B cell (primary cell): ENCODE measurements at regions not wholly inside any gene's neighbourhood (a gene's known extent, or its start where the extent isn't known, plus 50 kb on each side); places are given as distances from the start of the nearest gene placed in this dataset.

Source experiments
- ATAC-seq: fragments of 200-7000 bp; cut with Tn5 transposase; one replicate; pipeline ENCODE4 v1.10.0; 2021; ENCODE audit warnings: low read depth, mild to moderate bottlenecking, moderate number of reproducible peaks, moderate library complexity
- CTCF ChIA-PET: fragments of 350-600 bp; sonication (Branson Sonifier 250); formaldehyde crosslinking; loops from one replicate; lab custom pipeline; 2021; ENCODE audit warnings: antibody characterized with exemption, inconsistent platforms; lab: Charles Lee
- POLR2A ChIA-PET: fragments of 350-600 bp; sonication (Branson Sonifier 250); formaldehyde crosslinking; loops from one replicate; lab custom pipeline; 2021; ENCODE audit warnings: antibody characterized with exemption; lab: Charles Lee
- DNase-seq: peaks from one replicate; pipeline ENCODE4 v3.0.0; 2013
- H2AFZ ChIP-seq: 2 replicates; pipeline ENCODE4 v1.6.1; 2012; ENCODE audit warnings: mild to moderate bottlenecking, low read depth, low read length; ENCODE audit not compliant: insufficient read depth, poor library complexity, severe bottlenecking
- H3K27ac ChIP-seq, 2 donors: 1 replicate in 1 of 2; 2 replicates in 1 of 2; pipeline ENCODE4 v1.5.1; 2012 to 2013; ENCODE audit warnings: low read length in 2 of 2, mild to moderate bottlenecking in 2 of 2, moderate library complexity in 1 of 2
- H3K27me3 ChIP-seq, 4 experiments: fragments of 200-600 bp in 1 of 4; sonication (generic) in 1 of 4; replicated peaks in 1 of 4; 1 replicate in 2 of 4; 2 replicates in 2 of 4; pipeline versions ENCODE4 v1.6.1 to v1.7.0; 2013 to 2016; ENCODE audit warnings: low read length in 3 of 4, mild to moderate bottlenecking in 2 of 4, mixed read lengths in 1 of 4, moderate library complexity in 1 of 4; ENCODE audit not compliant: insufficient read depth in 4 of 4, control insufficient read depth in 3 of 4; ENCODE audit errors: control extremely low read depth in 1 of 4
- H3K36me3 ChIP-seq, 2 experiments: replicated peaks in 1 of 2; 1 replicate in 1 of 2; 2 replicates in 1 of 2; pipeline versions ENCODE4 v1.6.1 to v1.7.1; 2013; ENCODE audit warnings: low read length in 1 of 2; ENCODE audit not compliant: insufficient read depth in 2 of 2, control insufficient read depth in 1 of 2; ENCODE audit errors: control extremely low read depth in 1 of 2, extremely low read depth in 1 of 2
- H3K4me1 ChIP-seq, 2 donors: fragments of 200-600 bp in 1 of 2; sonication (generic) in 1 of 2; 1 replicate in 1 of 2; 2 replicates in 1 of 2; pipeline versions ENCODE4 v1.5.1 to v1.6.1; 2013 to 2017; ENCODE audit warnings: low read length in 2 of 2; ENCODE audit not compliant: control insufficient read depth in 2 of 2, insufficient read depth in 2 of 2
- H3K4me2 ChIP-seq: replicated peaks from 2 replicates; pipeline ENCODE3; 2012; ENCODE audit warnings: mild to moderate bottlenecking, low read depth, low read length; ENCODE audit not compliant: poor library complexity, severe bottlenecking
- H3K4me3 ChIP-seq, 5 experiments: fragments of 200-600 bp in 1 of 5; sonication (generic) in 1 of 5; 1 replicate in 3 of 5; 2 replicates in 2 of 5; pipeline versions ENCODE4 v1.5.1 to v1.7.0; 2011 to 2016; ENCODE audit warnings: low read length in 4 of 5, mild to moderate bottlenecking in 4 of 5, low read depth in 2 of 5, control low read depth in 1 of 5, moderate library complexity in 1 of 5; ENCODE audit not compliant: insufficient read depth in 1 of 5; ENCODE audit errors: control extremely low read depth in 1 of 5, extremely low read depth in 1 of 5
- H3K79me2 ChIP-seq: fragments of 200-600 bp; sonication (generic); one replicate; pipeline ENCODE4 v1.6.0; 2016; ENCODE audit warnings: low read length; ENCODE audit not compliant: control insufficient read depth, insufficient read depth
- H3K9ac ChIP-seq: fragments of 200-600 bp; sonication (generic); 2 replicates; pipeline ENCODE4 v1.6.1; 2017; ENCODE audit warnings: mild to moderate bottlenecking, low read length, moderate library complexity
- H3K9me3 ChIP-seq, 3 donors: one replicate each; pipeline versions ENCODE4 v1.6.1 to v1.7.1; 2013; ENCODE audit warnings: low read length in 2 of 3; ENCODE audit not compliant: control insufficient read depth in 2 of 3, insufficient read depth in 1 of 3; ENCODE audit errors: control extremely low read depth in 1 of 3
- H4K20me1 ChIP-seq: 2 replicates; pipeline ENCODE4 v1.6.0; 2012; ENCODE audit warnings: mild to moderate bottlenecking, low read length; ENCODE audit not compliant: insufficient read depth, control insufficient read depth, poor library complexity, severe bottlenecking
- H3K27ac Mint-ChIP-seq: one replicate; pipeline ENCODE4 v1.8.0; 2021; ENCODE audit warnings: mixed read lengths
- H3K27me3 Mint-ChIP-seq: one replicate; pipeline ENCODE4 v1.8.0; 2021; ENCODE audit warnings: mixed read lengths
- H3K4me1 Mint-ChIP-seq: one replicate; pipeline ENCODE4 v1.8.0; 2021; ENCODE audit warnings: mixed read lengths
- H3K4me3 Mint-ChIP-seq: one replicate; pipeline ENCODE4 v1.8.0; 2021; ENCODE audit warnings: mixed read lengths
- H3K9me3 Mint-ChIP-seq: one replicate; pipeline ENCODE4 v1.8.0; 2022; ENCODE audit warnings: mixed read lengths; ENCODE audit not compliant: insufficient read depth
- EZH2 ChIP-seq: IDR thresholded peaks from 2 replicates; pipeline ENCODE4 v1.6.1; 2012; ENCODE audit warnings: borderline replicate concordance, low read depth, mild to moderate bottlenecking, moderate library complexity, low read length; ENCODE audit not compliant: insufficient read depth, poor library complexity, severe bottlenecking
- WGBS: methylation state at CpG from one replicate; pipeline ENCODE4 v1.1.5; 2013; ENCODE audit warnings: missing lambda C conversion rate; ENCODE audit not compliant: insufficient coverage; 5-methylcytosine and 5-hydroxymethylcytosine counted together
- intact Hi-C: fragments of 100-400 bp; cut with micrococcal nuclease; formaldehyde crosslinking; loops from one replicate; pipeline ENCODE4 v1.10.0; 2022
- TF ChIP-seq, protein P1 (sequence below): fragments of 200-600 bp; IDR thresholded peaks from one replicate; pipeline ENCODE4 v1.8.0; 2022; ENCODE audit warnings: antibody characterized with exemption, mild to moderate bottlenecking

DNA sequence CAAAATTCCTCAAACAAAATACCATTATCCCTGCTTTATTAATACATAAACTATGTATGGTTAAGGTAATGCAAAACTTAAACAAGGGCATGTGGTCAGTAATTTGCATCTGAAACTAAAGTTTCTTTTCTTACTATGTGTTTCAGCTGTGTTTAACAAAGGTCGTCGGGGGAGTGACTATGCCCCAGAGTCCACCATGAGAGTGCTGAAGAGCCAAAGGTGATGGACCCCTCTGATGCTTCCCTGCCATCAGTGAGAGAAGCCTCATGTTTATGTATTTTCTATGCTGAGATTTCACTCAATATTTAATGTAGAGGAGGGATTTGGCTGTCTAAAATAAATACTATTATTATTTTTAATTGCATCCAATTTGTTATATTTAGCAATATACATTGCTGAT lies 707.2 kb upstream of the REG3G start:
- 80% methylated on average over 2 of the region's 2 CpGs for WGBS
- DNase-seq, result no peak
- no peaks in the 10 kb centered on the region for H4K20me1 ChIP-seq
- ATAC-seq, result no peak
- H3K27ac ChIP-seq, result no peak overlapping the region
- H3K27me3 ChIP-seq, result no peaks in the 10 kb centered on the region
- H3K4me1 ChIP-seq, result no peaks in the 10 kb centered on the region
- intact Hi-C loops, result no loop called here
- H2AFZ ChIP-seq, result no peak overlapping the region
- Mint-ChIP-seq H3K4me3 (no peak overlapping the region), H3K9me3 (peaks cover 2% of the 10 kb centered on the region), H3K27ac (no peak overlapping the region), H3K27me3 (no peaks in the 10 kb centered on the region), H3K4me1 (no peaks in the 10 kb centered on the region)
- peaks cover 0 to 2% (median 0%) of the 10 kb centered on the region in 3 donors for H3K9me3 ChIP-seq
- no peaks in the 10 kb centered on the region for H3K79me2 ChIP-seq
- no peak for TF ChIP-seq EZH2
- H3K36me3 ChIP-seq, result no peaks in the 10 kb centered on the region
- no peak overlapping the region for H3K4me2 ChIP-seq
- POLR2A ChIA-PET, result no interaction called here
- H3K9ac ChIP-seq, result no peak overlapping the region
- CTCF ChIA-PET, result no interaction called here
- no peak overlapping the region for H3K4me3 ChIP-seq

DNA sequence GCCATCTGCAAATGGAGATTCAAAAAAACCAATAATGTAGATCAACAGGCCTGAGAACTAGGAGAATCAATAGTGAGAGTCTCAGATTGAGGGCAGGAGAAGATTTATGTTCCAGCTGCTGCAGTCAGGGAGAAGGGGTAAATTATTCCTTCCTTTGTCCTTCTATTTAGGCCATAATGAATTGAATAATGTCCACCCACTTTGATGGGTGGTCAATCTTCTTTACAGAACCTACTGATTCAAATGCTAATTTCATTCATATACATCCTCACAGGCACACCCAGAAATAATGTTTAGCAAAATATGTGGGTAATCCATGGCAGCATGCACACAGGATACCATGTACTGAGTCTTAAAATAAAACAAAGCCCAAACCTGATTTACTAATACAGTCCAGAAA lies 695.3 kb upstream of the REG3G start:
- no peak overlapping the region for H3K4me3 Mint-ChIP-seq
- DNase-seq (no peak), ATAC-seq (no peak)
- no peaks in the 10 kb centered on the region for H3K27me3 ChIP-seq
- ChIA-PET CTCF (no interaction called here), POLR2A (no interaction called here)
- H3K27ac Mint-ChIP-seq, result no peak overlapping the region
- H3K4me2 ChIP-seq, result no peak overlapping the region
- no peak overlapping the region for H2AFZ ChIP-seq
- H3K9me3 Mint-ChIP-seq, result no peaks in the 10 kb centered on the region
- H3K27me3 Mint-ChIP-seq, result no peaks in the 10 kb centered on the region
- no peaks in the 10 kb centered on the region for H4K20me1 ChIP-seq
- H3K36me3 ChIP-seq, result no peaks in the 10 kb centered on the region
- no peaks in the 10 kb centered on the region for H3K79me2 ChIP-seq
- no peaks in the 10 kb centered on the region for H3K9me3 ChIP-seq
- intact Hi-C loops, result no loop called here
- no peak overlapping the region for H3K27ac ChIP-seq
- H3K4me1 ChIP-seq, result no peaks in the 10 kb centered on the region
- no peak overlapping the region for H3K4me3 ChIP-seq
- H3K9ac ChIP-seq, result no peak overlapping the region
- TF ChIP-seq, protein P1, sequence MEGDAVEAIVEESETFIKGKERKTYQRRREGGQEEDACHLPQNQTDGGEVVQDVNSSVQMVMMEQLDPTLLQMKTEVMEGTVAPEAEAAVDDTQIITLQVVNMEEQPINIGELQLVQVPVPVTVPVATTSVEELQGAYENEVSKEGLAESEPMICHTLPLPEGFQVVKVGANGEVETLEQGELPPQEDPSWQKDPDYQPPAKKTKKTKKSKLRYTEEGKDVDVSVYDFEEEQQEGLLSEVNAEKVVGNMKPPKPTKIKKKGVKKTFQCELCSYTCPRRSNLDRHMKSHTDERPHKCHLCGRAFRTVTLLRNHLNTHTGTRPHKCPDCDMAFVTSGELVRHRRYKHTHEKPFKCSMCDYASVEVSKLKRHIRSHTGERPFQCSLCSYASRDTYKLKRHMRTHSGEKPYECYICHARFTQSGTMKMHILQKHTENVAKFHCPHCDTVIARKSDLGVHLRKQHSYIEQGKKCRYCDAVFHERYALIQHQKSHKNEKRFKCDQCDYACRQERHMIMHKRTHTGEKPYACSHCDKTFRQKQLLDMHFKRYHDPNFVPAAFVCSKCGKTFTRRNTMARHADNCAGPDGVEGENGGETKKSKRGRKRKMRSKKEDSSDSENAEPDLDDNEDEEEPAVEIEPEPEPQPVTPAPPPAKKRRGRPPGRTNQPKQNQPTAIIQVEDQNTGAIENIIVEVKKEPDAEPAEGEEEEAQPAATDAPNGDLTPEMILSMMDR, result no peak
- no peak for TF ChIP-seq EZH2
- no peaks in the 10 kb centered on the region for H3K4me1 Mint-ChIP-seq
